ENCODE measurements at regions not wholly inside any gene's neighbourhood (a gene's known extent, or its start where the extent isn't known, plus 50 kb on each side); places are given as distances from the start of the nearest gene placed in this dataset.

DNA sequence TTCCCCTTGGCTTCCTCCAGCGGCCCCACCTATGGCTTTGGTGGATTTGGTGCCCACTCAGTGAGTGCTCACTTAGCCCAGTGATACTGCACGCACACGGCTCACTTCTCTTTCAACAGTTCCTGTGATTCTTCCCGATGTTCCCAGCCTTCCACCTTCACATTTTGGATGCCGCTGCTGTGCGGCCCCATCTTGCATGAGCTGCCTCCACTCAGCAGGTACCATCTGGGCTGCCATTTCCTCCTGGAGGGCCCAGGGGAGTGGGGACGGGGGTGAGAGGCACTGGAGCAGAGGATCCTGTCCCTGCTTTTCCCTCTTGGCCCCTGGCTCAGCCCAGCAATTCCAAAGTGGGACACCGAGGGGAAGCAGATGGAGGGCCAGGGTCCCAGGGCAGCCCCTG is 323.3 kb upstream of the ZNF32 start:
- no peak for DNase-seq (ENCODE audit: low read depth)
- TF ChIP-seq, protein P1, sequence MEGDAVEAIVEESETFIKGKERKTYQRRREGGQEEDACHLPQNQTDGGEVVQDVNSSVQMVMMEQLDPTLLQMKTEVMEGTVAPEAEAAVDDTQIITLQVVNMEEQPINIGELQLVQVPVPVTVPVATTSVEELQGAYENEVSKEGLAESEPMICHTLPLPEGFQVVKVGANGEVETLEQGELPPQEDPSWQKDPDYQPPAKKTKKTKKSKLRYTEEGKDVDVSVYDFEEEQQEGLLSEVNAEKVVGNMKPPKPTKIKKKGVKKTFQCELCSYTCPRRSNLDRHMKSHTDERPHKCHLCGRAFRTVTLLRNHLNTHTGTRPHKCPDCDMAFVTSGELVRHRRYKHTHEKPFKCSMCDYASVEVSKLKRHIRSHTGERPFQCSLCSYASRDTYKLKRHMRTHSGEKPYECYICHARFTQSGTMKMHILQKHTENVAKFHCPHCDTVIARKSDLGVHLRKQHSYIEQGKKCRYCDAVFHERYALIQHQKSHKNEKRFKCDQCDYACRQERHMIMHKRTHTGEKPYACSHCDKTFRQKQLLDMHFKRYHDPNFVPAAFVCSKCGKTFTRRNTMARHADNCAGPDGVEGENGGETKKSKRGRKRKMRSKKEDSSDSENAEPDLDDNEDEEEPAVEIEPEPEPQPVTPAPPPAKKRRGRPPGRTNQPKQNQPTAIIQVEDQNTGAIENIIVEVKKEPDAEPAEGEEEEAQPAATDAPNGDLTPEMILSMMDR (IDR thresholded peaks at IDR 0.05; ENCODE audit: insufficient read depth, low read depth, low read length, missing control alignments) = no peak
- H3K4me3 ChIP-seq (ENCODE audit: low read depth, low read length) = no peak overlapping the region

DNA sequence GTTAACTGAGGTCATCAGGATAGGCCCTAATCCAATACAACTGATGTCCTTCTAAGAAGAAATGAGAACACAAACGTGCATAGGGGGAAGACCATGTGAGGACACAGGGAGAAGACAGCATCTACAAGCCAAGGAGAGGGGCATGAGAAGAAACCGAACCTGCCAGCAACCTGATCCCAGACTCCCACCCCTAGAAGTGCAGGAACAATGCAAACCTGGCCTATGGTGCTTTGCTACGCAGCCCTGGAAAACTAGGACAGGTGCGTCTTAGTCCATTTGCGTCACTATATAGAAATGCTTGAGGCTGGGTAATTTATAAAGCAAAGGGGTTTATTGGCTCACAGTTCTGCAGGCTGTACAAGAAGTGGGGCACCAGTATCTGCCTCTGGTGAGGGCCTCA is 322.6 kb upstream of the ZNF32 start:
- TF ChIP-seq, protein P1 (IDR thresholded peaks at IDR 0.05; ENCODE audit: insufficient read depth, low read depth, low read length, missing control alignments) = no peak

DNA sequence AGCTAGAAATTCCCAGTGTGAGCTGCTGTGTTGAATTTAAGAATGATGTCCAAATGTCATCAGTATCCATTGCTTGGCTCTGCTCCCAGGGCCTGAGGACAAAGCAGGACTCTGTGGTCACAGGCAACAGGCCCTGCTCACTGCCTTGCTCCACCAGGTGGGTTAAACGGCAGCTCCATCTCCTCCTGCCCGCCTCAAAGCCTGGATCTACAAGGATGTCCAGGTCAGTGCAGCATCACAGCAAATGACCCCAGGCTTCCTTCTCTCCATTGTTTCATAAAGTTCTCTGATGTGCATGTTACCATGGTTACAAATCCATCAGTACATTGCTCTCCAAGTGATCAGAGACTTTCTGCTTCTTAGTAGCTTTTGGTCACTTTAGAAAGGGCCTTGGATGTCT is 322.0 kb upstream of the ZNF32 start:
- no peak for DNase-seq (ENCODE audit: low read depth)
- H3K4me3 ChIP-seq (ENCODE audit: low read depth, low read length) = no peak overlapping the region
- TF ChIP-seq, protein P1 (IDR thresholded peaks at IDR 0.05; ENCODE audit: insufficient read depth, low read depth, low read length, missing control alignments) = no peak

More for the DNA sequence above, 322.6 kb upstream of the ZNF32 start:
- no peak for DNase-seq (ENCODE audit: low read depth)
- H3K4me3 ChIP-seq (ENCODE audit: low read depth, low read length) = no peak overlapping the region

DNA sequence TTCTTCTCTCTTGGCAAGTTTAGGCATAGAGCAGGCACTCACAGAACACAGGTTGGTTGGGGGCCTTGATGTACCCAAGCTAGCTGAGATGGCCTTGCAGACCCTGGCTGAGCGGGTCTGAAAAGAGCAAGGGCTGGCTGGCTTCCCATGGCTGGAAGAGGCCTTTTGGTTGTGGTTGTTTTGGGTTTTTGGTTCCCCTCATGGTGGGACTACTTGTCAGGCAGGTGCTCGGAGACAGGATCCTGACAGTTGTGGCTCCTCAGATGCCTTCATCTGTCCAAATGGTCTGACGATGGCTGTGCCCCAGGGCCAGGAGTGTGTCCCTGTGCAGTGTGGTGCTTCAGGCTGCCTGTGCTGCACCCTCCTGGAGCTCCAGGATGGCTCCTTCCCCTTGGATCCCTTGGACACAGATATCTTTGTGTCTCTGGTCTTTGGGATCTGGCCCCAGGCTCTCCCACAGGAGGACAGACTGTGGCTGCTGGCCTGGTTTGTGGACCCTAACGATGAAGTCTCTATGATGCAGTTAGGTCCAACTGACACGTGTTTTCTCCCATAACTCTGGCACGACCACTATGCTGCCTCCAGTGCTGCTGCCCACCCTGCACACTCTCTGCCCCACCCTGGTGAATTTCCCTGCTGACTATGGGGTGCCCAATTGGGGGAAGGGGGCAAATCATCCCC is 321.5 kb upstream of the ZNF32 start:
- no peak overlapping the region for H3K4me3 ChIP-seq (ENCODE audit: low read depth, low read length)
- DNase-seq (ENCODE audit: low read depth) = no peak
- TF ChIP-seq, protein P1 (IDR thresholded peaks at IDR 0.05; ENCODE audit: insufficient read depth, low read depth, low read length, missing control alignments) = no peak

DNA sequence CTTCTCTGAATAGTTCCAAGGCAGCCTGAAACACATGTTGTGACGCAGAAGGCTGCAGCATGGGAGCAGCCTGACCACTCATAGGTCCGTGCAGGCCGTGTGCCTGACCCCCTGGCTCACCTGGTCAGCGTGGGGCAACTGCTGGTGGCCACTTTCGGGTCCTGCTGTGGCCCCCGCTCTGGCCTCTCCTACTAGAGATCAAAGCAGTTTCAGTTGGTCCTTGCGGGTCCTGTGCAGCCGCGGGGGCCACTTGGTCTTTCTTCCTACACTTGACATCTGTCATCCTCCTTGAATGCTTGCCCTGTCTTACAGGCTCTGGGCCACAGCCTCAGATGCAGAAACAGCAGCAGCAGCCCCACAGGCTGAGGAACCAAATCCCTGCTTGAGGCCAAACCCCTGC is 320.8 kb upstream of the ZNF32 start:
- no peak for DNase-seq (ENCODE audit: low read depth)
- no peak overlapping the region for H3K4me3 ChIP-seq (ENCODE audit: low read depth, low read length)

DNA sequence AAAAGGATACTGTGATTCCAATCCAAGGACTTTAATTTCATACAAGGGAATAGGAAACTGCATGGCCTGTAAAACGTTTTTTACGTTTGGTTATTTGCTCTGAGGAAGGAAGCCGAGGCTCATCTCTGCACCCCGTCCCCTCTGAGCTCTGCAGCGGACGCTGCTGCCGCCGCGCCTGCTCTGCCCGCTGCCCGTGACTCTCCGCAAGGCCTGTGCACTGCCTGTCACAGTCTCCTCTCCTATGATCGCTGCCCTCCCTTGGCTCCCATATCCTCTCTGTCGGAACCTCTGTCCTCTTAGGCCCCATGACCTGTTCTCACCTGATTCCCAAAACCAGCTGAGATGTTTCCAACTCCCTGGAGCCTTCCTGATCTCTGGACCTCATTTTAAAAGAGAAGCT is 320.3 kb upstream of the ZNF32 start:
- TF ChIP-seq, protein P1 (IDR thresholded peaks at IDR 0.05; ENCODE audit: insufficient read depth, low read depth, low read length, missing control alignments) = no peak
- DNase-seq (ENCODE audit: low read depth) = no peak
- H3K4me3 ChIP-seq (ENCODE audit: low read depth, low read length) = no peak overlapping the region

More for the DNA sequence above, 320.8 kb upstream of the ZNF32 start:
- TF ChIP-seq, protein P1 (IDR thresholded peaks at IDR 0.05; ENCODE audit: insufficient read depth, low read depth, low read length, missing control alignments) = no peak

DNA sequence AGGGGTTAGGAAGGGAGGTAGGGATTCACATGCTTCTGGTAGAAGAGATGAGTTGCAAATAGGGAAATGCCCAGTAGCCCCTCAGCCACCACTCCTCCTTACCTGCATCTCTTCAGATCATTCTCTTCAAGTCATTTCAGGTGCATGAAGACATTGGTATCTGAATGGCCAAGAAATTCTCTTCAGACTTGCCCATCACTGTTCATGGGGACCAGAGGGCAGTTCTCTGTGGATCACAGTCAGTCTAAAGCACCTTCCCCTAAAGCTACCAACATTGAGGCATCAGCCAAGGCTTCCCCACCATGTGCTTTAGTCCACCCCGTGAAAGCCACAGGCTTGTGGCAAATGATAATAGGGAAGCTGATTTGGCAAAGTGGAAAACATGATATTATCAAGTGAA is 319.4 kb upstream of the ZNF32 start:
- no peak for DNase-seq (ENCODE audit: low read depth)
- TF ChIP-seq, protein P1 (IDR thresholded peaks at IDR 0.05; ENCODE audit: insufficient read depth, low read depth, low read length, missing control alignments) = no peak
- H3K4me3 ChIP-seq (ENCODE audit: low read depth, low read length) = no peak overlapping the region

All from GM12865 (cell line).